GM19468 (cell line): ENCODE measurements at regions not wholly inside any gene's neighbourhood (a gene's known extent, or its start where the extent isn't known, plus 50 kb on each side); places are given as distances from the start of the nearest gene placed in this dataset.
"Not testable (repeated sequence)": the region's sequence is repeated elsewhere in the genome, so short reads cannot be mapped to it uniquely, and the experiment has no call there.

ENCODE experiments used
- ATAC-seq: cut with Tn5 transposase; IDR thresholded peaks from one replicate; pipeline ENCODE4 v1.9.1; 2021; ENCODE audit warnings: mild to moderate bottlenecking, moderate library complexity, moderate number of reproducible peaks; ENCODE audit not compliant: unreplicated experiment; ENCODE audit errors: extremely low read depth

- ATAC-seq = peak; percentile 84
Measured at GRCh38 chr3:27632431-27633223, 89.5 kb downstream of the EOMES start.

- ATAC-seq = no peak
Measured at GRCh38 chr3:27630885-27631284, 91.2 kb downstream of the EOMES start.

GRCh38 chr3:27629366-27629765 lies 92.8 kb downstream of the EOMES start:
- no peak for ATAC-seq

GRCh38 chr3:27628026-27628750 lies 93.9 kb downstream of the EOMES start:
- no peak for ATAC-seq

GRCh38 chr3:27626596-27627118 lies 95.5 kb downstream of the EOMES start:
- no peak for ATAC-seq

- no peak for ATAC-seq
Measured at GRCh38 chr3:27625864-27626263, 96.3 kb downstream of the EOMES start.

- no peak for ATAC-seq
Measured at GRCh38 chr3:27623085-27623753, 98.9 kb downstream of the EOMES start.

- no peak for ATAC-seq
Measured at GRCh38 chr3:27617552-27617951, 104.6 kb downstream of the EOMES start.

GRCh38 chr3:27616031-27616430 lies 106.1 kb downstream of the EOMES start:
- no peak for ATAC-seq

GRCh38 chr3:27615555-27615954 lies 106.6 kb downstream of the EOMES start:
- no peak for ATAC-seq

- ATAC-seq = no peak
Measured at GRCh38 chr3:27614592-27614991, 107.5 kb downstream of the EOMES start.

- no peak for ATAC-seq
Measured at GRCh38 chr3:27613846-27614500, 108.2 kb downstream of the EOMES start.

GRCh38 chr3:27610800-27611525 lies 111.2 kb downstream of the EOMES start:
- no peak for ATAC-seq

- ATAC-seq = no peak
Measured at GRCh38 chr3:27607370-27607769, 114.8 kb downstream of the EOMES start.

- no peak for ATAC-seq
Measured at GRCh38 chr3:27606537-27606936, 115.6 kb downstream of the EOMES start.

- ATAC-seq = not testable (repeated sequence)
Measured at GRCh38 chr3:27601311-27601710, 117.1 kb upstream of the SLC4A7 start.

GRCh38 chr3:27599741-27600140 lies 115.6 kb upstream of the SLC4A7 start:
- not testable (repeated sequence) for ATAC-seq

- ATAC-seq = no peak
Measured at GRCh38 chr3:27596921-27597320, 112.7 kb upstream of the SLC4A7 start.

GRCh38 chr3:27596334-27596841 lies 112.2 kb upstream of the SLC4A7 start:
- no peak for ATAC-seq
